Activated CD4-positive, alpha-beta T cell treated with anti-CD3 and anti-CD28 coated beads, Interleukin-2, amount 50 U/mL, for 16 hours (primary cell): ENCODE measurements at regions not wholly inside any gene's neighbourhood (a gene's known extent, or its start where the extent isn't known, plus 50 kb on each side); places are given as distances from the start of the nearest gene placed in this dataset.
"Not testable (repeated sequence)": the region's sequence is repeated elsewhere in the genome, so short reads cannot be mapped to it uniquely, and the experiment has no call there.

Experiments used
- DNase-seq: peaks from one replicate; pipeline ENCODE4 v3.0.0-alpha.2; 2020

DNA sequence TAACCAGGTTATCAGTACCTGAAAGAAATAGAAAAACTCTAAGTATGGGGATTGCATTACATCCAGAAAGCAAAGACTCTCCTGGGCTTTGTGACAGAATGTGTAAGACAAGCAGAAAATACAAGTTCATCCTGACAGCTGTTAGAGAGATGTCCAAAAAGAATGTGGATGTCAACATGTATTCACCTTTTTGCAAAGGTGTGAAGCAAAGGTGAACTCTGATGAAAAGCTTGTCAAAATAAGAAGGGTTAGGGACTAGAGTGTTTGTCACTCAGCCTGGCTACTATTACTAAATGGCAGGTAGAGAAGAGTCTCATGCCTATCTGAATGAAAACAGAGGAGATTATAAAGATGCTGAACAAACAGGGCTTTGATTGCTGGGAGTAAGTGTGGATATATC is 527.6 kb upstream of the CA10 start:
- DNase-seq = no peak

DNA sequence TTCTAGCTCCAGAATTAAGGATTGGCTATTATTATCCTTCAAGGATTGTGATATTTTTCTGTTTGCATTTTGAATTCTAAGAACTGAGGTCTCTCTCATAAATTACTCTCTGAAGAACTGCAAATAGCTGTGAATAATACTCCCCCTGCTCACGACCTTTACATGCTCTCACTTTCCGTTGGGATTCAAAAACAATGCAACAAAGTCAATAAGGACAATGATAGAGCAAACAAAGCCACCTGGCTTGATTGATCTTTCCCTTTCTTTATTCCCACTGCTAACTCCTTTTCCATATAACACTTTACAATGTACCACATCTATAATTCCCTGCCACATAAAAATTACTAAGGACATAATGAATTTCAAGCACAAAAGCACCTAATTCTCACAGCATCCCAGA is 523.0 kb upstream of the CA10 start:
- DNase-seq = no peak

DNA sequence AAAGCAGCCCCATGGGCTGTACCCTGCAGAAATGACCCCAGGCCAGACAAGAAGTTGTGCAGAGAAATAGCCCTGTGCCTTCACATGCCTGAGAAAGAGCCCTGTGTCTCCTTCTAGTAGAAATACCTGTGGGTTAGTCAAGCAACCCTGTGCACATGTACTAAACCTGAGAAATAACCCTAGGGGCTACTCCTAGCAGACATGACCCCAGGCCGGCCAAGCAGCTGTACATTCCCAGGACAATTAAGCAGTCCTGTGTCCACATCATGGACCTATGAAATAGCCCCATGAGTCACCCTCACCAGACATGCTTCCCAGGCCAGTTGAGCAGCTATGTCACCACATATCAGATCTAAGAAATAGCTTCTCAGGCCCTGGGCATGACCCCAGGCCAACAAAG is 519.7 kb upstream of the CA10 start:
- no peak for DNase-seq

DNA sequence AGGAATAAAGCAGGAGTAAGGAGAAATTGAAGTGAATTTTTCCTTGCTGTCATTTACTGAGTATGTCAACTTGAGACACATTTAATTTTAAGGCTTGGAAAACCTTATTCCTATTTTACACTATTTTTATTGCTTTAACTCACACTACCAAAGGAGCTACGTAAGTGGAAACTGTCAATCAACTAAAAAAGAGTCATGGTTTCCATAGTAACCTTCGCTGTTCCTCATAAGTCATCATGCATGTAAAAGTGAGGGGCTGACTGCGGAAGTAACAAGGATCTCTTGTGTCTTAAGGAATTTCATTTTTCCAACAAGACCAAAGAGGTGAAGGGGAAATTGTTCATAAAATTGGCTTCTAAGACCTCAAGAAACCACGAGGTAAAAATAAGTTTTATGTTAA is 516.2 kb upstream of the CA10 start:
- no peak for DNase-seq

DNA sequence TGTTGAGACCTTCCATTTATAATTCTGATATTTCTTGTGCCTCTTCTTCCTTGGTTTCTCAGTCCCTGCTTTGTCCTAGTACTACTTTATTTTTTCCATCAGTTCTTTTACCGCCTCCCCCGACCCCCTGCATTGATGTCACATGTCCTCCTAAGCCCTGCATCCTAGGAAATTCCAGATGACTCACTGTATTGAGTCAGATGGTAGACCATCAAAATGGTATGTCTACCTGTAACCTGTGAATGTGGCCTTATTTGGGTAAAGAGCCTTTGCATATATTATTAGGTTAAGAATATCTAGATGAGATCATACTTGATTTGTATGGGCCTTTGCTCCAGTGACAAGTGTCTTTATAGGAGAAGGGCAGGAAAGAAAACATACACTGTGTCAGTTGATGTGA is 515.3 kb upstream of the CA10 start:
- DNase-seq = no peak

DNA sequence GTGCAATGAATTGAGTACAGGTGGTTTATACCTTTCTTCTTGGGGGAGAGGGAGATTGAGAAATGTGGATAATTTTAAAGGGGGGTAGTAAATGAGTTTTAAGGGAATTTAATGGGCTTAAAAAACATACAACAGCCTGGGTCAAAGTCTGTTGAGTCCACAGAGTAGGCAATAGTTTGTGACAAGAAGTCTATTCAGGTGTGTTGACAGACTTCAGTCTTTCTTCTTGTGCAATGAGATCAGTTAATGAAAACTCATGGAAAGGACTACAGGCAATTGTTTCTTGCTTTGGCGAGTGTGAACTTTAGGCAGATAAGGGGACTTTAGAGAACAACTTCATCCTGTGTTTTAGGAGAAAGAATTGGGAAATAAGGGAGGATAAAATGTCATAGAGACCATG is 507.8 kb upstream of the CA10 start:
- no peak for DNase-seq

DNA sequence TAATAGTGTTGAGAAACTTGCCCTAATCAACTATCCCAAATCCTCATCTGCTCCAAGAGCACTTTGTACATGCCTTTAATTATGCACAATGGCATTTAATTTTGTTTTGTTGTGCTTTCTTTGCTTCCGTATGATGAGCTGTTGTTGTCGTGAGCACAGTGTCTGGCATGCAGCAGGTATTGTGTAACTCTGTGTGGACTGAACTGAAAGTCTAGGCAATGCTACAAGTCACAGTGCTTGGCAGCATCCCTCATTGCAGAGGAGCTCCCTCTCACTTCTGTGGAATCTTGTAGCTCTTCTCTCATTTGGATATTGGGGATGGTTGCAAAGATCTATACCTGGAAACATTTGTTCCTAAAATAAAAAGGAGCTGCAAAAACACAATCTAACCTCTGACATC is 502.2 kb upstream of the CA10 start:
- DNase-seq = no peak

DNA sequence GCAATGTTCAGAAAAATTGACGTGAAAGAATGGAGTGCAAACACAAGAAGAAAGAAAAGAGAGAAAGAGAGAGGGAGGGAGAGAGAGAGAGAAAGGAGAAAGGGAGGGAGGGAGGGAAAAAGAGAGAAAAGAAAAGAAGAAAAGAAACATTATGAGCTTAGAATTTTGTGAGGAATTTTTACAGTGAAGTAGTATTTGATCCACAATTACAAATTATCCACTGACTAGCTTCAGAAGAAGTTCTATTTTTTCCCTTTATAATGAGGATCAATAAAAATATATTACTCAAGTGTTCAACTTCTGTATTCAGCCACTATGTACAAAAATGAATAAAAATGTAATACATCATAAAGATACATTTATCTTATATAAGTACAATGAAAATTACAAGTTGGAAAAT is 494.5 kb upstream of the CA10 start:
- DNase-seq = no peak

DNA sequence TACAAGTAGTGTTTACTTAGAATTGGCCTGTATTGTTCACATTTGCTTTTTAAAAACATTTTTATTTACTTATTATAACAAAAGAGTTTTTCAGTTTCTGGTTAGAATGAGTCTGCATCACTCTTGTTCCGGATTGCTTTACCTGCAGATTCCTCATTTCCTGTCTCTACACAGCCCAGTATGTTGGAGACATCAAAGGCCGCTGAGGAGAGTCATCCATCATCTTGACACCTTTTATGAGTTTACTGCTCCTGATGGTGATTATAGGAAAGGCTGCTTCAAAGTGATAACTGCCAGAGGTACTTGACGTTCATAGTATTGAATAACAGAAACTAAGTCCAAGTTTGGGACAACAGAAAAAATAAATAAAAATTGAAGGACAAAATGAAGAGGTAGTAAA is 490.5 kb upstream of the CA10 start:
- no peak for DNase-seq

DNA sequence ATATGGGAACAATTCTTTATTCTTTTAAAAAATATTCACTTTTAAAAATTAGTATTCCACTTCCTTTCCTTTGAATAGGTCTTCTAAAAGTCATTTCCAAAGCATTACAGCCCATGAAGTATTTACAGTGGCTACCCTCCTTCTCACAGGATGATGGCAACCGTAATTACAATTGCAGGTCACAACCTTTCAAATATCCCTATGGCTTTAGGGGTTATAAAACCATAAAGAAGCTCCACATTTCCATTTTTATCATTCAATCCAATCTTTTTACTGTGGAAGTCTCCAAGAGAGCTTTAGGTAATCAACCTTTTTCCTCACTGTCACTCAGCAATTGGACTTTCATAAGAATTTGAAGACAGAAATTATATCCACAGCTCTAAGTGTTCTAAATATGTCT is 488.9 kb upstream of the CA10 start:
- no peak for DNase-seq

DNA sequence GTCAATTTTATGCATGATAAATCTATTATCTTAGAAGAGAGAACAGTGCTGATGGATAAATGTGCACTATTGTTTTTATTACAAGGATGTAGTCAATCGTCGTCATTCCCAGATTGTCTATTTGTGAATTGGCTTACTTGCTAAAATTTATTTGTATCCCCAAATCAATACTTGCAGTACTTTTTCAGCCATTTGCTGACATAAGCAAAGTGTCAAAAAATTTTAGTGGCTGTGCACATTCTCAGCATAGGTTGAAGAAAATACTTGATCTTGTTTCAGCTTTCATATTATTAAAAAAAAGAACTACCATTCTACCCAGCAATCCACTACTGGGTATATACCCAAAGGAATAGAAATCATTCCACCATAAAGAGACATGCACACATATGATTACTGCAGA is 477.9 kb upstream of the CA10 start:
- DNase-seq = no peak

DNA sequence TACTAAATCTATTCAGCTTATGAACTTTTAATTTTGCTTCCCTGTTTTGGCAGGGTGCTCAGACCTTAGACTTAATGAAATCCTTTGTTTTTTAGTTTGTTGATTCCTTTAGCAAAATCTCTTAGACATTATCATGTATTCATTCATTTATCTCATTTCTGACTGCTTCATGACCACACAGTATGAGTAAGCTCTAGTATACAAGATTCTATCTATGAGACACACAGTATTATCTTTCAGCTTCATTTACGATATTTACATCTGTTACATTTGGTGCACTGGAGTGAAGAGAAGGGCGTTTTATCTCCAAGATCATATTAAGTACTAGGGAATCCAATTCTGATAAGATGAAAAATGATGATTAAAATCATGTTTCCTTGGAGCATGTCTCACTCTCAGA is 448.1 kb upstream of the CA10 start:
- DNase-seq = no peak

DNA sequence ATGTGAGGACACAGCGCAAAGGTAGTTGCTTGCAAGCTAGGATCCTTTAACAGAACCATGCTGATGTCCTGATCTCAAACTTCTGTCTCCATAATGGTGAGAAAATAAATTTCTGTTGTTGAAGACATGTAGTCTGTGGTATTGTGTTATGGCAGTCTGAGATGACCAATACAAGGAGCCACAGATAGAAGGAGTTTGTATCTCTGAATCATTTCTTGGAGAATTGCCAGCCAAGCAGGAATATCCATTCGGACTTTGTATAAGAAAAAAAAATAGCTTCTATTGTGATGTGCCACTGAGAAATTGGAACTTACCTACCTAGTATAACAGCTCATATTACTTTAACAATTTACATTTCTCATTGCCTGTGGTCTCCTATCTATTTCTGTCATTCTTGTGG is 447.6 kb upstream of the CA10 start:
- no peak for DNase-seq

DNA sequence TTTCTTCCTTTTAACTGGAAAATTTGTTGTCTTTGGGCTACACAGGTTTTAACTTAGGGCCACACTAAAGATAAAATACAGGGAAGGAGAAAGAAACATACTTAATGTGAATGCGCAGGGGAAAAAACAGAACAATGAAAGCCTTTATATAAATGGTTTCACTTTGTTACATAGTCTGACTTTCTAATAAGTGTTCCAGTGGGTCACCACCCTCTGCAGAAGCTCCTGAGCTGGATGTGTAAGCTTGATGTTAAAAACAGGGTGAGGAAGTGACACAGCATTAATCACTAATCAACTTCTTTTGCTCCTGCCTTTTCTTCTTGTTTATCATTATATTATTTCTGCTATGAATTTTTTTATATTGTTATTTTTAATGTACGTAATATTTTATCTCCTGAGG is 445.6 kb upstream of the CA10 start:
- DNase-seq = no peak

DNA sequence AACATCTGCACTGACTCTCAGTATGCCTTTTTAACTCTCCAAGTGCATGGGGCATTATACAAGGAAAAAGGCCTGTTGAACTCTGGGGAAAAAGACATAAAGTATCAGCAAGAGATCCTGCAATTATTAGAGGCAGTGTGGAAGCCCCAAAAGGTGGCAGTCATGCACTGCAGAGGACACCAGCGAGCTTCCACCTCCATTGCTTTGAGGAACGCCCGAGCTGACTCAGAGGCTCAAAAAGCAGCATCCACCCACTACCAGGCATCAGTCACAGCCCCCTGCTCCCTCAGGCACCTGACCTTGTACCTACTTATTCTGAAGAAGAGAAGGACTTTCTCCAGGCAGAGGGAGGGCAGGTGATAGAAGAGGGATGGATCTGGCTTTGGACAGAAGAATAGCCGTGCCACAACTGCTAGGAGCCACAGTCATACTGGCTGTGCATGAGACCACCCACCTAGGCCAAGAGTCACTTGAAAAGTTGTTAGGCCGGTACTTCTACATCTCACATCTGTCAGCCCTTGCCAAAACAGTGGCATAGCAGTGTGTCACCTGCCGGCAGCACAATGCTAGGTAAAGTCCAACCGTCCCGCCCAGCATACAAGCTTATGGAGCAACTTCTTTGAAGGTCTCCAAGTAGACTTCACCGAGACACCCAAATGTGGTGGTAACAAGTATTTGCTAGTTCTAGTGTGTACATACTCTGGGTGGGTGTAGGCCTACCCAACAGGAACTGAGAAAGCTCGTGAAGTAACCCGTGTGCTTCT is 439.1 kb upstream of the CA10 start:
- not testable (repeated sequence) for DNase-seq

DNA sequence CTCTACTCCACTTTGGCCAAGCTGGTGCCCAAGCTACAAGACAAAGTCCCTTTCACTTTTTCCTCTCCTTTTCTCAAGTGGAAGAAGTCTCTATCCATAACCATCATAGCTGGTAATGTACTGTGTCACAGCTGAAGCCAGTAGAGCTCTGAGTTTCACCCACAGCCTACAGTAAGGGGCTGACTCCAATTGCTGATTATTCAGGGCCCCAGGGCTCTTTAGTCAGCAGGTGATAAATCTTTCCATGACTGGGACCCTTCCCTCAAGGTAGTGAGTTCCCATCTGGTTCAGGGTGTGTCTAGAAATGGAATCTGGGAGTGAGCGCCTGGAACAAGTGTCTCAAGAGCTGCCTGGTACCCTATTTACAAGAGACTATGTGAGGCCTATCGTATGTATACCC is 436.0 kb upstream of the CA10 start:
- no peak for DNase-seq

DNA sequence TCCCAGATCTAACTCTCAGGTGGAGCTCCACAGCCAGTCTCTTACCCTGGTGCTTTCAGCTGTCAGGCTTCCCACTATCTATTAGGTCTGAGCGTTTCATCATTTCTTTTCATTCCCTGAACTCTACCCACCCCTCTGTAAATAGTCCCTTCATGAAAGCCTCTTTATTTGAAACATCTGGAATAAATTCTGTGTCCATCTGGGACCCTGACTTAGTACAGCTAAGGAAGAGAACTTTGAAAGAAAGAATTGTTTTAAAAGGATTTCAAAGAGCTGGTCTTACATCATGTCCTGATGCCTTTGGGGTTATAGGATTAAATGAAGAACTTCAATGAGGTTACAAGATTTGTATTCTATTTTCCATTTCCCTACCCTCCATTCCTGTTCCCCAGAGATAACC is 388.5 kb upstream of the CA10 start:
- no peak for DNase-seq

DNA sequence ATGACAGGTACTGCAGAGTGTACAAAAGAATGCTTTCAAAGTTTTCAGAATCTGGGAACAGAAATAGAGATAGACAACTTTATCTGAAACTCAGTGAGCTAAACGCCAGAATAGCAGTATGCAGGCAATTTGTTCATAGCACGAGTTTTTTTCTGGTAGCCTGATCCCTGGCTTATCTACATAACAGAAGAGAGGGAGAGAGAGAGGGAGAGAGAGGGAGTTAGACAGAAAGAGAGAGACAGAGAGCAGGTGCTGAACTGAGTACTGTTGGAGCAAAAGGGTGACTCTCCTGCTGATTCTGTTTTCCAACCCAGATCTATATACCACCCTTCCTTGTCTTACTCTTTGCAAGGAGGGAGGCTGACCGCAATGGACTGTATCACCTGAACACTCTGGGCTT is 388.0 kb upstream of the CA10 start:
- DNase-seq = no peak

DNA sequence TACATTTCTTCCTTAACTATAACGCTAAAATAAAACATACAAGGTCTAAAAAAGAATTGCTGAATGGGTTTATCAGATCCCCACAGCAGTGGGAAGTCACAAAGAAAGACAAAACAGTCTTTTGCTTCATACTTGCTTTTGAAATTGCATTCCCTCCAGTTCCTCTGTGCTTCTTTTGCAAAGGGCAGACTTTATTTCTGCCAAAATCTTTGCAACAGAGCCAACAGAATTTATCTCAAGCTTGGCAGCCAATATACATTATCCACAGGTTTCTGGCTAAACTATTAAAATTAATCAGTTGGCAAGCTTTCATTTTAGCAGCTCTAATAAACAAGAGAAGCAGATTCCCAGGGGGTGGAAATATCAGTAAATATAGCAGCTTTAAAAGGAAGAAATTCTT is 378.9 kb upstream of the CA10 start:
- DNase-seq = no peak

DNA sequence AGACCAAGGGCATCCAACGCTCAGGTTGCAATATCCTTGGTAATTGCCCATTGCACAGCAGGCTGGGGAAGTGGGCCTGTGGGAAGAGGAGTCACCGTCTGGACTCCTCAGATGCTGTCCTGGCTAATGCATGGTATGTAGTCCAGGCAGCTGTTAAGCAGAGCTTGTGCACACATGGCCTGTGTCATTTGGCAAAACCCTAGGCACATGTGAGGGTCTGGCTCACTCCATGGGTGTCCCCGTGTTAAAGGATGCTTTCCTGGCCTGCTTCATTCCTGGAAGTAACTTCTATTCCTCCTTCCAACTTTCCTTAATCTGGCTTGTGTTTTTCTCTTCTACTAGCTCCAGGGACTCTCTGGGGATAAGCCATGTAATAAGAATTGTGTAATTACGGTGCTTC is 378.0 kb upstream of the CA10 start:
- DNase-seq = no peak

DNA sequence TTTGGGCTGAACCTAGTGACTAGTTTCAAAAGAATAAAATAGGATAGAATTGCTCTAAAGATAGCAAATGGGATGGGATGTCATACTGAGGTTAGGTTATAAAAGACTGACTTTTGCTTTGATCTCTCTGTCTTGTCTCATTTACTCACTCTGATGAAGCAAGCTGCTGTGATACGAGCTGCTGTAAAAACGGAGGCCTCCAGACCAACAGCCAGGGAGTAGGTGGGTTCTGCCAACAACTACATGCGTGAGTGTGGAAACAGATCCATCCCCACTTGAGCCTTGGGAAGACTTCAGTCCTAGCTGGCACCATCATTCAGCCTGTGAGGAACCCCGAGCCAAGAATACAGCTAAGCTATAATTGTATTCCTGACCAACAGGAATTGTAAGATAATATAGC is 373.9 kb upstream of the CA10 start:
- no peak for DNase-seq

DNA sequence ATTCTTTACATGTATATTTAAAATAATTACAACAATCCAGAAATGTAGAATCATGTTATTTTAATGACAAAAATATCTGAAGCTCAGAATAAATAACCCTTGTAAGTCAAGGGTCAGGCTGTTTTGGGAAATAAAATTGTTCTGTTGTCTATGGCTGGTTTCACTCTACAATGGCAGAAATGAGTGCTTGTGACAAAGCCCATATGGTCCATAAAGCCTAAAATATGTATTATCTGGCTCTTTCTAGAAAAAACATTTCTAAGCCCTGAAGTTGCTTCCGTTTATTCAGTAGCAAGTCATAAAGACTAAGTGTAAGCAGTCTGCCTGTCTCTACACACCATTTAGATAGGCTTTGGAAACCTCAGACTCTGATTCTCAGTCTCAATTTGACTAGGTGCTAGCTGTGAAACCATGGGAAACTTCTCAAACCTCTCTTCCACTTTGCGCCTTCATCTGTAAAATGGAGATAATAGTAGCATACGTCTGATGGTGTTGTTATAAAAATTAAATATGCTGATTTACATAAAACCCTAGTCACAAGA is 365.7 kb upstream of the CA10 start:
- DNase-seq = peak; percentile 26

DNA sequence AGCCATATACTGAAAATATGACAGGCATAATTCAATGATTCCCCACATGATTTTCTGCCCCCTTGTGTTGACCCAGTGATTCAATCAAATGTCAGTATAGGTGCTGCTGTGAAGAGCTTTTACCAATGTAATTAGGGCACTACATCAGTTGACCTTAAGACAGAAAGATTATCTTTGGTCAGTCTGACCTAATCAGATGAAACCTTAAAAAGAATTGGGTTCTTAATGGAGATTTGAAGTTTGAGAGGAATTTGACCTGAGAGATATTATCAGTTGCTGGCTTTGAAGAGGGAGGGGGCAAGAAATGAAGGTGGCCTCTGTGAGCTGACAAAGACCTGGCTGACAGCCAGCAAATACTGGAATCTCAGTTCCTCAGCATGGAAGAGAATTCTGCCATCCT is 358.7 kb upstream of the CA10 start:
- DNase-seq = no peak

DNA sequence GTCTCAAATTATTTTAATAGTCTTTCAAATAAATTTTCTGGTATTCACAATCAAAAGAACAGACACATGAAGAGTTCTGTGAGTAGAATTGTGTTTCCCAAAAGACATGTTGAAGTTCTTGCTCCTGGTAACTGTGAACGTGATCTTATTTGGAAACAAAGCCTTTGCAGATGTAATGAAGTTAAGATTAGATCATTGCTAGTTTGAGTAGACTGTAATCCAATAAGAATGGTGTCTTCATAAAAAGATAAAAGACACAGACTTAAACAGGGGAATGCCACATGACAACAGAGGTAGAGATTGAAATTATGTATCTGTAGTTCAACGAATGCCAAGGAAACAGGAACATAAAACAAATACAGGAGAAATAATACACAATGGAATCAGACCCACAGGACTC is 357.4 kb upstream of the CA10 start:
- DNase-seq = no peak

DNA sequence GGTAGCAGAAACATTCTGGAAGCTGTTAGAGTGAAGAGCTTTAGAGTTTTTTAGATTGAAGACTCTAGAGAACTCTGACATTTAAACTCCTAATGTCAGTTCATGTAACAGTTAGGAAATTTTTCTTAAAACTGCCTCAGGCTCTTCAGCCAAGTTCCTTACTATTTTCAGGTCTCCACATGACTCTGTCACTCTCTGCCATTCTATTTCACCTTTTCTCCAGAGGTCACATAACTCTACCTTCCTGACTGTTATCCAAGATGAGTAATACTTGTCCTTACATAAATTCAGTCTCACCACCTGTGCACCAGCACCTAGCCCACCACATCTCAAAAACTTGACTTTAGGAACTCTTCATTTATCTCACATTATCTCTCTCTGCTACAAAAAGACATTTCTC is 347.1 kb upstream of the CA10 start:
- DNase-seq = no peak
